HG03469 (cell line): ENCODE measurements at regions not wholly inside any gene's neighbourhood (a gene's known extent, or its start where the extent isn't known, plus 50 kb on each side); places are given as distances from the start of the nearest gene placed in this dataset.

ENCODE experiments used
- ATAC-seq: cut with Tn5 transposase; IDR thresholded peaks from one replicate; pipeline ENCODE4 v1.9.1; 2021; ENCODE audit warnings: mild to moderate bottlenecking, moderate library complexity, moderate number of reproducible peaks; ENCODE audit not compliant: unreplicated experiment

- ATAC-seq: no peak
These were observed 140.5 kb downstream of the ZBTB18 start for GRCh38 chr1:244191581-244191980.

DNA sequence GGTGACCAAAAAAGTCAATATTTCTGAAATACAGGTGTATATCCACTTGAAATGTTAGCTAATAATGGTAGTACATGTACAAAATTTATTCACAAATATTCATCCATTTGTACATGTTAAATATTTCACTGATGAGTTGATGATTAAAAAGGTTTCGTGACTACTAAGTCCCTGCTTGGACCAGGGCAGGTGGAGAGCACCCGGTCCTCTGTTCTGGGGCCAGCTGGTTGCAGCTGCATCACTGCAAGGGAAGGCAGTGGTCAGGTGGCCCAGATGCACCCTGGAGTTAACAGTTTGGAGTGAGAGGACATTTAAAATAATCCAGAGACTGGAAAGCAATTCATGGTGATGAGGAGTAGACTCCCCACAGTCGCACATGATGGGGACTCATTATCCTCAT, 141.2 kb downstream of the ZBTB18 start:
- ATAC-seq: no peak

- ATAC-seq: no peak
These were observed 145.6 kb downstream of the ZBTB18 start for GRCh38 chr1:244196571-244197285.

DNA sequence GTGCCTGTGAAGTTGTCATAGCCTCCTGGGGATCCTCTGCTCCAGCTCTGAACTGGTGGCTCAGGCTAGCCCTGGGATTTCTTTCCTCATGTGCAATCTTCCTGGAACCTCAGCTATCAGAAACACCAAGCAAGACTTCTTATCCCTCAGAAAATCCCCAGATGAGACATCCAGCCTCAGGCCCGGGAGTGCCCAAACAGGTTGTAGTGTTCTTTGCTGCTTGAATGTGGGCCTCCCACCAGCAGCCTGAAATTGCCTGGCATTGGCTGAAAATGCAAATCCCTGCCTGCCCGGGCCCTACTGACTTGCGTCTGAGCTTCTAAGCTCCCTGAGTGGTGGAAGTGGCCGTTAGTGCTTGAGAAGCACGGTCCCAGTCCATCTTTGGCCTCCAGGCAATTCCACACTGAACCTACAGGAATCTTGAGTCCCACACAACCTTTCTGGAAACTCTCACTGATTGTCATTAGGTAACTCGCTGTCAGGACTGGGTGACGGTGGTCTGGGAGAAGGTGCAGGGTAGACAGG, 146.8 kb downstream of the ZBTB18 start:
- no peak for ATAC-seq

- no peak for ATAC-seq
These were observed 148.8 kb downstream of the ZBTB18 start for GRCh38 chr1:244199902-244200301.

DNA sequence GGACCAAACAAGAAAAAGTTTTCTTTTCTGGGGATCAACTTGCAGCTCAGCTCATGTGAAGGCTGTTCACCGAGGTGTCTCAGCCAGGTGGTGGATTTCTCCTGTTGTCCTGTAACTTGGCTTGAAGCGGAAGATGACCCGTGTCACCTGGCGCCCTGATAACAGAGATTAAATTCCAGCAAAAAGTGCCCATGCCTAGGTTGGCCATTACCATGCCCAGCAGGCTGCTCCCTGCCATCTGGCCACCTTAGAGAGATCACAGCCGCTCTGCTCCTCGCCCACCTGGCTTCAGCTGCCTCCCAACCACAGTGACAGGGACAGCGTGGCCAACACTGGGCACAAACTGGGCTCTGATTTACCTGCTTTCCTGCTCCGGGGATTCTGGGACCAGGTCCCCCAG, 149.5 kb downstream of the ZBTB18 start:
- no peak for ATAC-seq

- ATAC-seq: no peak
These were observed 150.7 kb downstream of the ZBTB18 start for GRCh38 chr1:244201750-244202149.

DNA sequence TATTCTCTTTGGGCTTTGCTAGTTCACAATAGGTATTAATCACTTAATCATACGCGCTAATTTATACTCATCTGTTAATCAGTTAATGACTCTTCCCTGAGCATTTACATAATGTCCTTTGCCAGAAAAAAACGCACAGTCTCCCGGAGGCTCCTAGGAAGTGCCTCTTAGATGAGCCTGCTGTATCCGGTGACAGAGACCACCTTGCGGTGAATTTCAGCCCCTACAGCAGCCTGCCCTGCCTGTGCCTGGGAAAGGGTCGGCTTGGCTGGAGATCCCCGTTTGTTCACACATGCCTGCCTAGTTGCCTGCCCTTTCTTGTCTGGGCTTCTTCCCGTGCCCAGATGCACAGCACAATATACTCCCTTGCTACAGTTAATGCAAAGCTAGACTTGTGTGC, 152.9 kb downstream of the ZBTB18 start:
- ATAC-seq: no peak

DNA sequence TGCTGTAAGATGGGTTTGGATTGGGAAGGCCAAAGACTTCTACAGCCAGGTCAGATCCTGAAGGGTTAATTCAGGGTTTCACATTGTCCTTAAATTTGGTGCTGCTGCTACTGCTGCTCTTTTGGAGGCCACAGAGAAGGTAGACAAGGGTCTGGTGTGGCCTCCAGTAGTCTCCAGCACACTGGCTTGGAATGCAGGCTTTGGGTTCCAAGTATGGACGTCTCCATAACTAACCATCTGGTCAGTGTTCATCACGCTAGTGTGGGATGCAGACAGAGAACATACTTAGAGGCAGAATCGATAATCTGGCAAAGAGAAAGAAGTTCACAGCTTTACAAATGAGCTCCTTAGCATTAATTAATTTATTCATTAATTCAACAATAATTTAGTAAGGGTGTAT, 154.1 kb downstream of the ZBTB18 start:
- ATAC-seq: no peak

DNA sequence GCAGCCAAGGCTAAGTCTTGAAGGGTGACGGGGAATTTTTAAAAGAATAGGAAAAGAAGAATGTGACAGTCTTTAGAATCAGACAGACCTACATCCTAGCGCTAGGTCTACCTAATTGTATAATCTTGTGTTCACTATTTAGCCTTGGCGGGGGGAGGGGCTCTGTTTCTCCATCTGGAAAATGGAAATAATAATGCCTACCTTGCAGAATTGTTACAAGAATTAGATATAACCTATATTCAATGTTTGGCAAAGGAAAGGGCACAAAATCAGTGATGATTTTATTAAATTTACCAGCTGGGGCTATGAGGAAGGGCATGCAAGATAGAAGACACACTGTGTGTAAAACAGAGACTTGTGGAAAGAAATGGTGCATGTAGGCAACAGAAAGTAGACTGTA, 154.8 kb downstream of the ZBTB18 start:
- ATAC-seq: no peak

DNA sequence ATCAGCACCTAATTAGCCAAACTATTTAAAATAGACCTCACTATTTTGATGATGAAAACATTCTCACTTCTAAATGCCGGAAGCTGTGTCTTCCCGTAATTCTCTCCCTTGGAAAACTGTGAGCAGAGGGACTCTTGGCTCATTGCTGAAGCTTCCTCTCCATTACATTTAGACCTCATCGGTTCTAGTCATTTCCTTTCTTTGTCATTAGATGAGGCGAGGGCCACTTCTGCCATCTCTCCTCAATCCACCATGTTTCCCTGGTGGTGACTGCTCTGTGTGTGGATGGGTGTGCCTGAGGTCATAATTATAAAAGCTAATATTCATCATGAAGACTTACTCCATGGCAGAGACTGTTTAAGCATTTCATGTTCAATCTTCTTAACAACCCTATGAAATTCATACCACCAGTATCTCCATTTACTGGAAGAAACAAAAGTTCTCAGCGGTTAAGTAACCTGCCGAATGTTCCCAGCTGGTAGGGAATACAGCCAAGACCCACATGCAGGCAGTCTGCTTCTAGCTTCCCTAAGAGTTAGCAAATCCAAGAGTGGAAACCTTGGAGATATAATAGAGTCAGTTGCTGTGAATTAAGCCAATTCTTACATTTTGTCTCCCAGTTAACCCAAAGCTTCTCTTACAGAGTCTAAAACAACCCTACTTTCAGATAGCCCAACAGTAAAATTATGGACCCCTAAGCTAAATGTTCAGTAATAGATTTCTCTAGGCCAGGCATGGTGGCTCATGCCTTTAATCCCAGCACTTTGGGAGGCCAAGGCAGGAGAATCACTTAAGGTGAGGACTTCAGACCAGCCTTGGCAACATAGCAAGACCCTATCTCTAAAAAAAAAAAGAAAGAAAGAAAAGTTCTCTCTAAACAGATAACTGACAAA, 156.2 kb downstream of the ZBTB18 start:
- no peak for ATAC-seq

DNA sequence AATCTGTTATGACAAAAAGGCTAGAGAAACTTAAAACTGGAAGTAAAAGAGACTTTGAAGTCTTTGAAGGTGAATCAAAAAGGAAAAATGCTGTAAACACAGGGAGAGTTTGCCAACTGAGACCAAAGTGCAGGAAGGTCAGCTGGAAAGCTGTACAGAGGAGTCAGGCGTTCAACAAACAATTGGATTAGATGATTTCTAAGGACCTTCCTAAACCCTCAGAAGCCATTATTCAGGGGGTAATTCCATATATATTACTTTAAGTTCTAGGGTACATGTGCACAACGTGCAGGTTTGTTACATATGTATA, 156.8 kb downstream of the ZBTB18 start:
- ATAC-seq: no peak

DNA sequence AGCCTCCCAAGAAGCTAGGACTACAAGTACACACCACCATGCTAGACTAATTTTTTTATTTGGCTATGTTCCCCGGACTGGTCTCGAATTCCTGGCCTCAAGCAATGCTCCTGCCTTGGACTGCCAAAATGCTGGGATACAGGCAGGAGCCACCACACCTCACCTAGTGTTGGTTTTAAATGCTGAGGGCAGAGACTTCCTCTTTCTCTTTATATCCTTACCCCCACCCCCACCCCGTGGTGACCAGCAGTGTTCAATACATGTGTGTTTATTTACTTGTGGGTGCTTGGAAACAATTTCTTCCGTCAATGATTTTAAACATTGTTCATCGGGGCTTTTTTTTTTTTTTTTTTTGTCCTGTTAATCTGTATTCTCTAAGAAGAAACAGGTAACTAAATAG, 158.9 kb downstream of the ZBTB18 start:
- ATAC-seq: no peak

GRCh38 chr1:244210884-244211558, 159.9 kb downstream of the ZBTB18 start:
- no peak for ATAC-seq

DNA sequence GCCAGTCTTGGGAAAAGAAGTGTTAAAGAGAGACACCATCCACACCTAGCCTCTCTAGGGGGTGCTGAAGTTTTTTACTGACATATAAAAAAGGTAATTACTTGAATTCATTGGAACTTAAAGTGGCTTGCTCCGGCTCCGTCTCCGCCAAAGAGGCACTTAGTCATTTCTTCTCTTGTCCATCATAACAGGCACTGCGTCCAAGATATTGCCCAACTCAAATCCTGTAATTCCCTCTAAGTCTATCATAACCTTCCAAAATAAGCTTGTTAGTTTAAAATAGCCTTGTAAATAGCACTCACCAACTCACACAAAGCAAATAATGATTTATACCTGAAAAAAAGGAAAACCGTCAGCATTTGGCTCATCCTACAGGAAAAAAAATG, 160.5 kb downstream of the ZBTB18 start:
- ATAC-seq: no peak

DNA sequence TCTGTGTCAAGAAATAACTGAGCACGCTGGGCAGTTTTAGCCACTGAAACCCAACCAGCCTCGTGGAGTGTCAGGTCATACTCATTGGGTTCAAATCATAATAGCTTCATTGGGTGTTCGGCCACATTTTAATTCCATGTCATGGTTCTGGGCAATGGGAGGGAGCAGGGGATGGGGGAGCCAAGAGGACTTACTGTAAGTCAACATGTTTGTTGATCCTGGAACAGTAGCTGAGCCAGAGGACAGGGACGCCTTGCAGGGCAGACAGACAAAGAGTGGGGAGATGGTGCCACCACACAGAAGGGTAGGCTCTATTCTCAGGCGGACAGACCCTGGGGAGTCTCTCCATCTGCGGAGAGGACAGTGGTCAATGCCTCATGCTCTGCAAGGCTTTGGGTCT, 161.1 kb downstream of the ZBTB18 start:
- ATAC-seq: no peak

GRCh38 chr1:244212797-244213475, 161.9 kb downstream of the ZBTB18 start:
- ATAC-seq: no peak

- ATAC-seq: no peak
These were observed 163.2 kb downstream of the ZBTB18 start for GRCh38 chr1:244214009-244214967.

DNA sequence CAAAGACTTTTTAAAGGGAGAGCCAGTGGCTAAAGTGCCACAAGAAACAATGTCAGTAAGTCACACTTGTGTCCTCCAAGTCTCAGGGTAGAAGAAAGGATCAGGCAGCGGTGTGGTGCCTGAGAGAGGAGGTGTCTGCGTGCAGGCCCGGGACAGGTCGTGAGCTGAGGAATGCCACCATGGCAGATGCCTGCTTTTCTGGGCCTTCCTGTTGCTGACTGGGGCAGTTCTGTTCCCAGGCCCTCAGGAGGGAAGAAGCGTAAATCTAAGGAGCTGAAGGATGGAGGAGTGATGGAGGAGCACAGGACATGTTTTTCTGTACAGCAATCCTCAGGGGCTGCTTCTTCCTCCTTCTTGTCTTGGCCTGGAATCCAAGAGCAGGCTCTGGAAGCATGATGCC, 165.8 kb downstream of the ZBTB18 start:
- ATAC-seq: no peak

GRCh38 chr1:244217711-244218110, 166.6 kb downstream of the ZBTB18 start:
- no peak for ATAC-seq
